ENCODE measurements at regions not wholly inside any gene's neighbourhood (a gene's known extent, or its start where the extent isn't known, plus 50 kb on each side); places are given as distances from the start of the nearest gene placed in this dataset.

DNA sequence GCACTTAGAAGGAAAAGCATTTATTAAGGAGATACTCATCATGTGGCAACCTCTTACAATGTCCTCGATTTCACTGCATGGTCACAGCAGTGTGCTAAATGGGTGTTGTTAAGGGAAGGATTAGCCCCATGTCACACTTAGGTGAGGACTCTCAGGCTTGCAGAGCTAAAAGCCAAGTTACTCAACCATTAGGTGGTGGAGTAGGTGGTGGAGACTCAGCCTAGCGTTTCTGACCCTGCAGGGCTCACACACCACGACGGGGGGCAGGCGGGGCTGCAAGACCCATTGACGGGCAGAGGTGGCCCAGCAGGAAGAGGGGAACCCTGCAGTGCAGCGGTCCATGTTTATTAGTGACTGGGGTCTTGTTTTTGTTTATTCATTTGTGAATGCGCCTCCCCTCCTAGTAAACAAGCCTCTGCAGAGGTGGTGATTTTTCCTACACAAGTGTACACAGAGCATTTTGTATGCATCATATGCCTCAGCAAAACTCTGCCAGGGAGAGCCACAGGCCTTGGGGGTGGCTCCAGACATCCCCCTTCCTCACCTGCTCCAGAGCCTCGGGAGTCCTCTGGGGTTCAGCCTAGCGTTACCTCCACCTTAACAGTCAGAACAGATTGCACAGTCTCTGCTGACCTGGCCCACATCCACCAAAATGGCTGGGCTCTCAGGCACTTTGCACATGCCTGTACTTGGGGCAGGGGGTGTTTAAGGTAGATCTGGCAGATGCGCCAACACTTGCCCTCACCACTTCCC lies 216.7 kb downstream of the C16orf95 start:
- TF ChIP-seq POLR2A (IDR thresholded peaks at IDR 0.05; ENCODE audit: low read depth, low read length) = no peak
- no peak for TF ChIP-seq POLR2AphosphoS5 (IDR thresholded peaks at IDR 0.05; ENCODE audit: low read depth, low read length)
- no peak for TF ChIP-seq TAF1 (IDR thresholded peaks at IDR 0.05; ENCODE audit: borderline replicate concordance, low read depth, low read length)

Data from GM12892 (cell line).